CD14-positive monocyte (primary cell): ENCODE measurements at regions not wholly inside any gene's neighbourhood (a gene's known extent, or its start where the extent isn't known, plus 50 kb on each side); places are given as distances from the start of the nearest gene placed in this dataset.

ENCODE experiments used
- DNase-seq, 3 donors: peaks; one replicate each; pipeline ENCODE4 v3.0.0-alpha.2; 2011 to 2022
- H2AFZ ChIP-seq: 2 replicates; pipeline ENCODE4 v1.6.0; 2012; ENCODE audit warnings: mild to moderate bottlenecking, low read depth, low read length, inconsistent platforms; ENCODE audit not compliant: insufficient read depth, poor library complexity, severe bottlenecking
- H3K27ac ChIP-seq, 2 donors: 1 replicate in 1 of 2; 2 replicates in 1 of 2; pipeline ENCODE4 v1.5.1; 2012 to 2013; ENCODE audit warnings: low read length in 2 of 2, control low read depth in 1 of 2, inconsistent platforms in 1 of 2, low read depth in 1 of 2, mild to moderate bottlenecking in 1 of 2
- H3K27me3 ChIP-seq, 2 donors: one replicate each; pipeline versions ENCODE4 v1.6.0 to v1.6.1; 2011 to 2013; ENCODE audit warnings: low read length in 2 of 2; ENCODE audit not compliant: control insufficient read depth in 2 of 2, insufficient read depth in 2 of 2
- H3K36me3 ChIP-seq, 2 donors: replicated peaks in 1 of 2; 1 replicate in 1 of 2; 2 replicates in 1 of 2; pipeline versions ENCODE4 v1.5.1 to v1.6.1; 2012 to 2013; ENCODE audit warnings: low read length in 2 of 2, control low read depth in 1 of 2, inconsistent platforms in 1 of 2, mild to moderate bottlenecking in 1 of 2; ENCODE audit not compliant: insufficient read depth in 2 of 2, control insufficient read depth in 1 of 2
- H3K4me1 ChIP-seq, 2 donors: 1 replicate in 1 of 2; 2 replicates in 1 of 2; pipeline versions ENCODE4 v1.5.1 to v1.6.1; 2012 to 2013; ENCODE audit warnings: low read length in 2 of 2, control low read depth in 1 of 2, inconsistent platforms in 1 of 2, mild to moderate bottlenecking in 1 of 2, moderate library complexity in 1 of 2; ENCODE audit not compliant: insufficient read depth in 2 of 2, control insufficient read depth in 1 of 2
- H3K4me2 ChIP-seq: replicated peaks from 2 replicates; pipeline ENCODE3; 2012; ENCODE audit warnings: low read length, moderate library complexity, mild to moderate bottlenecking; ENCODE audit not compliant: poor library complexity, severe bottlenecking; ENCODE audit errors: extremely low read depth
- H3K4me3 ChIP-seq, 3 experiments: fragments of 200-600 bp in 1 of 3; sonication (generic) in 1 of 3; replicated peaks in 1 of 3; 1 replicate in 2 of 3; 2 replicates in 1 of 3; pipeline ENCODE4 v1.5.1; 2011 to 2013; ENCODE audit warnings: low read length in 3 of 3, mild to moderate bottlenecking in 3 of 3, control low read depth in 2 of 3, low read depth in 2 of 3, inconsistent platforms in 1 of 3, moderate library complexity in 1 of 3
- H3K79me2 ChIP-seq: 2 replicates; pipeline ENCODE4 v1.6.0; 2012; ENCODE audit warnings: mild to moderate bottlenecking, control low read depth, inconsistent platforms, low read length, moderate library complexity; ENCODE audit not compliant: insufficient read depth
- H3K9ac ChIP-seq: 2 replicates; pipeline ENCODE4 v1.6.0; 2017; ENCODE audit warnings: low read length, mild to moderate bottlenecking; ENCODE audit not compliant: insufficient read depth, poor library complexity, severe bottlenecking
- H3K9me3 ChIP-seq, 2 donors: replicated peaks in 1 of 2; 1 replicate in 1 of 2; 2 replicates in 1 of 2; pipeline versions ENCODE4 v1.5.1 to v1.6.1; 2012 to 2013; ENCODE audit warnings: low read length in 2 of 2, control low read depth in 1 of 2; ENCODE audit not compliant: control insufficient read depth in 1 of 2, insufficient read depth in 1 of 2
- H4K20me1 ChIP-seq: 2 replicates; pipeline ENCODE4 v1.6.0; 2012; ENCODE audit warnings: mild to moderate bottlenecking, low read length, control low read depth, moderate library complexity; ENCODE audit not compliant: insufficient read depth
- H3K27ac Mint-ChIP-seq, 7 donors: one replicate each; pipeline ENCODE4 v1.8.0; 2020; ENCODE audit warnings: mild to moderate bottlenecking in 7 of 7, mixed read lengths in 7 of 7, moderate library complexity in 6 of 7, inconsistent platforms in 2 of 7
- H3K27me3 Mint-ChIP-seq, 3 donors: one replicate each; pipeline ENCODE4 v1.8.0; 2021 to 2022; ENCODE audit warnings: low read depth in 3 of 3, mild to moderate bottlenecking in 3 of 3, mixed read lengths in 3 of 3, moderate library complexity in 3 of 3, inconsistent platforms in 1 of 3
- H3K36me3 Mint-ChIP-seq, 2 donors: one replicate each; pipeline ENCODE4 v1.8.0; 2020; ENCODE audit warnings: mixed read lengths in 2 of 2, inconsistent platforms in 1 of 2, mild to moderate bottlenecking in 1 of 2
- H3K4me1 Mint-ChIP-seq: one replicate; pipeline ENCODE4 v1.8.0; 2020; ENCODE audit warnings: mild to moderate bottlenecking, mixed read lengths
- H3K4me3 Mint-ChIP-seq, 2 donors: one replicate each; pipeline ENCODE4 v1.8.0; 2020; ENCODE audit warnings: mild to moderate bottlenecking in 2 of 2, mixed read lengths in 2 of 2, moderate library complexity in 1 of 2
- H3K9me3 Mint-ChIP-seq, 7 donors: one replicate each; pipeline ENCODE4 v1.8.0; 2020 to 2022; ENCODE audit warnings: mixed read lengths in 7 of 7, mild to moderate bottlenecking in 6 of 7, moderate library complexity in 6 of 7, inconsistent platforms in 2 of 7
- CTCF ChIP-seq: fragments of 200-600 bp; IDR thresholded peaks from one replicate; pipeline ENCODE4 v1.8.0; 2022; ENCODE audit warnings: antibody characterized with exemption, mild to moderate bottlenecking
- WGBS: methylation state at CpG from one replicate; pipeline ENCODE4 v1.1.5; 2013; ENCODE audit warnings: missing lambda C conversion rate; ENCODE audit not compliant: insufficient coverage; 5-methylcytosine and 5-hydroxymethylcytosine counted together
- intact Hi-C, 2 donors: fragments of 100-400 bp; cut with micrococcal nuclease; formaldehyde crosslinking; loops; one replicate each; pipeline versions ENCODE4 v1.15.0 to v1.15.1; 2023

- 100% methylated on average over 1 of the region's 7 CpGs for WGBS
- H3K9ac ChIP-seq: no peak overlapping the region
- intact Hi-C loops: no loop called here
Observed at GRCh38 chr2:4591261-4591660, 887.9 kb downstream of the DCDC2C start.

GRCh38 chr2:4597400-4597799, 894.0 kb downstream of the DCDC2C start:
- Histone ChIP-seq H2AFZ (no peak overlapping the region), H3K36me3 (no peaks in the 10 kb centered on the region), H4K20me1 (no peaks in the 10 kb centered on the region), H3K4me3 (no peak overlapping the region), H3K4me1 (no peaks in the 10 kb centered on the region), H3K9ac (no peak overlapping the region), H3K4me2 (no peak overlapping the region), H3K9me3 (peaks cover 0 to 4% of the 10 kb centered on the region in 2 donors), H3K27me3 (no peaks in the 10 kb centered on the region), H3K79me2 (no peaks in the 10 kb centered on the region), H3K27ac (no peak overlapping the region)
- no peaks in the 10 kb centered on the region for H3K4me1 Mint-ChIP-seq
- no peak overlapping the region for H3K4me3 Mint-ChIP-seq
- peaks cover 0 to 1% (median 0%) of the 10 kb centered on the region in 3 donors for H3K27me3 Mint-ChIP-seq
- no CpG with 5 or more reads among the region's 3 CpGs for WGBS
- no peak for TF ChIP-seq CTCF
- no peak for DNase-seq
- H3K36me3 Mint-ChIP-seq: no peaks in the 10 kb centered on the region
- H3K9me3 Mint-ChIP-seq: peaks cover 0 to 17% (median 4%) of the 10 kb centered on the region in 7 donors
- intact Hi-C loops: no loop called here
- no peak overlapping the region for H3K27ac Mint-ChIP-seq

More at GRCh38 chr2:4591261-4591660, 887.9 kb downstream of the DCDC2C start:
- no peak overlapping the region for H3K27ac Mint-ChIP-seq
- H3K36me3 Mint-ChIP-seq: no peaks in the 10 kb centered on the region
- Histone ChIP-seq H3K27me3 (no peaks in the 10 kb centered on the region), H4K20me1 (no peaks in the 10 kb centered on the region), H3K9me3 (peaks cover 3 to 5% of the 10 kb centered on the region in 2 donors), H3K4me1 (no peaks in the 10 kb centered on the region), H3K79me2 (no peaks in the 10 kb centered on the region), H3K27ac (no peak overlapping the region), H3K4me3 (no peak overlapping the region), H2AFZ (no peak overlapping the region), H3K4me2 (no peak overlapping the region), H3K36me3 (no peaks in the 10 kb centered on the region)
- TF ChIP-seq CTCF: no peak
- DNase-seq: no peak
- H3K27me3 Mint-ChIP-seq: no peaks in the 10 kb centered on the region
- H3K4me3 Mint-ChIP-seq: no peak overlapping the region
- peaks cover 0 to 7% (median 3%) of the 10 kb centered on the region in 7 donors for H3K9me3 Mint-ChIP-seq
- H3K4me1 Mint-ChIP-seq: no peaks in the 10 kb centered on the region
